ENCODE measurements at regions not wholly inside any gene's neighbourhood (a gene's known extent, or its start where the extent isn't known, plus 50 kb on each side); places are given as distances from the start of the nearest gene placed in this dataset.

DNA sequence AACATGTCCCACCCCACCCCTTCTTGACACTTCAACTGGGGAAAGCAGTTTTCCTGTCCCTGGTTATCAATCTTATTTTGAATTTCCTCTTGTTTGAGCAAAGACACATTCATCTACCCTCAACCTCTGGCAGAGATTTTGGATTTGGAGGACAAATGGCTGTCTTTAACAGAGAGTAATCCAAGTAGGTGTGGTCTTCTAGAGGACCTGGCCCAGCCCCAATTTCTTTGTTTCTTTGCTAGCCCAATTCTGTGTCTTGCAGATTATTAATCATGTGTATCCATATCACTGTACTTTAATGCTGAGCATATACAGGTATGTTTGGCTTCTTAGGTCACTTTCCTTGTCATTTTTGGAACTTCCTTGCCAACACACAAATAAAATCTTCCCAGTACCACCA is 58.8 kb upstream of the ADCY1 start (continued):
- TF ChIP-seq SIX5 (IDR thresholded peaks at IDR 0.05; ENCODE audit: low read depth, low read length, severe bottlenecking) = no peak
- no peak for TF ChIP-seq RAD51 (IDR thresholded peaks at IDR 0.05)
- no peak for TF ChIP-seq TARDBP (IDR thresholded peaks at IDR 0.05; ENCODE audit: borderline replicate concordance)
- TF ChIP-seq TCF3 (IDR thresholded peaks at IDR 0.05; ENCODE audit: borderline replicate concordance, insufficient read depth, low read depth, low read length) = no peak
- TF ChIP-seq MAX (IDR thresholded peaks at IDR 0.05; ENCODE audit: low read depth, low read length) = no peak
- TF ChIP-seq PML (IDR thresholded peaks at IDR 0.05; ENCODE audit: low read length) = no peak

All from GM12878 (cell line).